ENCODE measurements at regions not wholly inside any gene's neighbourhood (a gene's known extent, or its start where the extent isn't known, plus 50 kb on each side); places are given as distances from the start of the nearest gene placed in this dataset.

DNA sequence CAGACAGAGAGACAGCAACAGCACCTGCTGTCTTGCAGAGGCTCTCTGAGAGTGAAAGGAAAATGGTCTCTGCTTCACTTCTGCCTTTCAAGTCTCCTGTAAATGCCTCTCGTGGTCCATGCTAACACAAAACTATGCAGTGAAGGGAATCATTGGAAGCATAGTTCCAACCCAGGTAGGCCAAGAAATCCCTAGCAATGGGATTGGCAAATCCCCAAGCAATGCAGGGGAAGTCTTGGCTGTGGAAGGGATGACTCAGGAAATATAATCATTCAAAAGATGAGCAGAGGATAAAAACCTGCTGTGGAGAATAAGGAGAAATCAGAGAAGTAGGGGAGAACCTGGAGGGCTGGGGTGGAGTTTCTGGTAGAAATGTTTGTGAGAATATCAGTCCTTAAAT lies 216.1 kb upstream of the ZBED5 start:
- Histone ChIP-seq H3K27ac (ENCODE audit: low read length) (no peak overlapping the region), H3K4me3 (ENCODE audit: low read length) (no peak overlapping the region), H3K9me3 (ENCODE audit: insufficient read depth, low read depth, low read length) (no peaks in the 10 kb centered on the region), H3K36me3 (ENCODE audit: insufficient read depth, low read depth, low read length) (no peaks in the 10 kb centered on the region), H3K27me3 (ENCODE audit: insufficient read depth, low read length) (no peaks in the 10 kb centered on the region), H3K9ac (ENCODE audit: low read depth, low read length) (no peak overlapping the region), H3K4me1 (ENCODE audit: insufficient read depth, low read length) (peaks cover 5% of the 10 kb centered on the region; the same call in 1 of the 2 replicates)

DNA sequence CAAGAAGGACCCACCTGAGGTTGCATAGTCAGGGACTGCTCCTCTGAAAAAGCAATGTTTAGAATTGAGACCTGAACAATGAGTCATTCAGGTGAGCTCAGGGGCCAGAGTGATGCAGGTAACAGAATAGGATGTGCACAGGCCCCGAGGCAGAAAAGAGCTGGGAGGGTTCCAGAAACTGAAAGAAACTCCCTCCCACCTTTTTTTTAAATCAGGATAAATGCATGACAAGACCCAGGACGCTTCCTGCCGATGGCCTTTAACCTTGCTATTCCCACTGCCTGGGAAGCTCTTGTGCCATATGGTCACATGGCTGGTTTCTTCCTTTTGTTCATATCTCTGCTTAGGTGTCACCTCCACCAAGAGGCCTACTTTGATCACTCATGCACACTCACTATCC lies 214.2 kb upstream of the ZBED5 start:
- Histone ChIP-seq H3K27me3 (ENCODE audit: insufficient read depth, low read length) (no peaks in the 10 kb centered on the region), H3K4me1 (ENCODE audit: insufficient read depth, low read length) (peaks cover 5% of the 10 kb centered on the region; the same call in 1 of the 2 replicates), H3K36me3 (ENCODE audit: insufficient read depth, low read depth, low read length) (no peaks in the 10 kb centered on the region), H3K9me3 (ENCODE audit: insufficient read depth, low read depth, low read length) (no peaks in the 10 kb centered on the region), H3K27ac (ENCODE audit: low read length) (no peak overlapping the region), H3K9ac (ENCODE audit: low read depth, low read length) (no peak overlapping the region), H3K4me3 (ENCODE audit: low read length) (no peak overlapping the region)

DNA sequence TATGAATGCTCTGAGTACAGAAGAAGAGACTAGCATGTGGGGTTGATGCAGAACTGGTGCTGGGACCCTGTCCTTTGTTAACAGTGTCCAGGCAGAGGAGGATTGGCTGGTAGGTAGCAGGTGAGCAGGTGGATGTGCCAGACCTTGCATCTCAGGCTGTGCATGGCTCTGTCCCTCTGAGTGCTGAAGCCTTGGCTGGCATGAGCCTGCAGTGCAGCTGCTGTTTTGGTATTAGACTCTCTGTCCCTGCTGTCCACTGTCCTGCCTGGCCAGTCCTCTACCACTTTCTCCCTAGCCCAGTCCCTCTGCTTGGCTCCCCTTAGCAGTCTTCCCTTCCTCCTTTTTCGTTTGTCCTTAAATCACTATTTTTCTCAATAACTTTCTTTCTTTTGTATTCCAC lies 213.6 kb upstream of the ZBED5 start:
- H3K4me1 ChIP-seq (ENCODE audit: insufficient read depth, low read length): peaks cover 5% of the 10 kb centered on the region; the same call in 1 of the 2 replicates
- H3K27ac ChIP-seq (ENCODE audit: low read length): no peak overlapping the region
- H3K4me3 ChIP-seq (ENCODE audit: low read length): no peak overlapping the region
- no peaks in the 10 kb centered on the region for H3K36me3 ChIP-seq (ENCODE audit: insufficient read depth, low read depth, low read length)
- no peak overlapping the region for H3K9ac ChIP-seq (ENCODE audit: low read depth, low read length)
- no peaks in the 10 kb centered on the region for H3K9me3 ChIP-seq (ENCODE audit: insufficient read depth, low read depth, low read length)
- no peaks in the 10 kb centered on the region for H3K27me3 ChIP-seq (ENCODE audit: insufficient read depth, low read length)

DNA sequence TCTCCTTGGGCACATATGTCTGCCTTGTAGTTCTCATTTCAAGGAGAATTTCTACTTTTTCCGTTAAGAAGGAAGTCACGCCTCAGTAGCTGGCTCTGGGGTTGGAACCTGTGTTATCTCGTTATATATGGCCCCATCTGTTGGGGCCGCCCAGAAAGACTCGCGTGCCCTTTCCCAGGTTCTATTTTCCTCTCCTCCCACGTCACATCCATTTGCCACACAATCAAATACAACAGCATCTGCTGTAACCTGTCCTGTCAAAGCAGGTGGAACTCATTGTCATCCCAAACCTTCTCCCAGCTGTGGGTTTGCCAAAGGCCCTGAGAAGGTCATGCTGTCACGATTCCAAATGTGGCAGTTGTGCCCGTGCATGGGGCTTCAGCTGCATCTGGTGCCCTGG lies 213.1 kb upstream of the ZBED5 start:
- Histone ChIP-seq H3K27me3 (ENCODE audit: insufficient read depth, low read length) (no peaks in the 10 kb centered on the region), H3K36me3 (ENCODE audit: insufficient read depth, low read depth, low read length) (no peaks in the 10 kb centered on the region), H3K27ac (ENCODE audit: low read length) (no peak overlapping the region), H3K9ac (ENCODE audit: low read depth, low read length) (no peak overlapping the region), H3K4me3 (ENCODE audit: low read length) (no peak overlapping the region), H3K4me1 (ENCODE audit: insufficient read depth, low read length) (peaks cover 5% of the 10 kb centered on the region; the same call in 1 of the 2 replicates), H3K9me3 (ENCODE audit: insufficient read depth, low read depth, low read length) (no peaks in the 10 kb centered on the region)

DNA sequence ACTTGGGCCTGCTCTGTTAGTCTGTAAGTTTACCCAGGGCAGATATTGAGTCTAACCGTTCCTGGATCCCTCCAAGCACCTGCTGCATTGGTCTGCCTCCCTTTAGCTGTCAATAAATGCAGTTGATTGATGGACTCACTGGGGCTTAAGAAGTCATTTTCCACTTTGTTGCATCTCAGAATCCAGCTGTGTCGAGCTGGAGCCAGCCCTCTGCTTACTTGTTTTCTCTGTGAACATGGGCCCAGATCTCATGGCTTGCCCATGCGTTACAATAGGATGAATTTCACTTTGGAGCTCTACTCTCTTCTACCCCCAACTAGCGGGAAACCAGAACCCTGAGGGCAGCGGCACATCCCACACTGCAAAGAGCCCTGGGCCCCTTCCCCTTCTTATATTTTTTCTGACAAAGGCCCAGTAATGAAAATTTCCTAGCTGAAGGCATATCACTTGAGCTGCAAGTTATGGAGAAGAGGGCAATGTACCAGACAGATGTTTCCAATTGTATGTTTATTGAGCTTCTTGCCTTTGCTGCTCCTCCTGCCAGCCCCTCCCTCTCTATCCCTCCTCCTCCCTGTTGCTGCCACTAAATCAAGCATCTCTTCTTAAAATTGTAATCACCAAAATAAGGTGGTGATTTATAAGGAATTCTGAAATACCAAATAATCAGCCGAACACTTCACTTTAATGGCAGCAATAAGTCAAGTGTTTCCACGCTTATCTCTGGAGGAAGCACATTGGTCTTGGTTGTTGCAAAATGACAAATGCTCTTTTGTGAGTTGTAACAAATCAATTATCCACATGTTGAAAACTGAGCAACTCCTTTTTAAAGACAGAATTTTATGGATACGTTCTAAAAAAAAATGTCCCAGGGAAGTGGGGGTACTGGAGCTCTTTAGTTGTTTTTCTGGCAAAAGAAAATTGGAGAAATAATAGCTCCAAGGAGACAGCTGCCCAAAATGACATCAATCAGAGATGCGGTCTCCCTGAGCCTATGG lies 212.3 kb upstream of the ZBED5 start:
- Histone ChIP-seq H3K27ac (ENCODE audit: low read length) (no peak overlapping the region), H3K4me3 (ENCODE audit: low read length) (no peak overlapping the region), H3K9me3 (ENCODE audit: insufficient read depth, low read depth, low read length) (no peaks in the 10 kb centered on the region), H3K27me3 (ENCODE audit: insufficient read depth, low read length) (no peaks in the 10 kb centered on the region), H3K4me1 (ENCODE audit: insufficient read depth, low read length) (peaks cover 6% of the 10 kb centered on the region; the same call in 1 of the 2 replicates), H3K9ac (ENCODE audit: low read depth, low read length) (no peak overlapping the region), H3K36me3 (ENCODE audit: insufficient read depth, low read depth, low read length) (no peaks in the 10 kb centered on the region)

DNA sequence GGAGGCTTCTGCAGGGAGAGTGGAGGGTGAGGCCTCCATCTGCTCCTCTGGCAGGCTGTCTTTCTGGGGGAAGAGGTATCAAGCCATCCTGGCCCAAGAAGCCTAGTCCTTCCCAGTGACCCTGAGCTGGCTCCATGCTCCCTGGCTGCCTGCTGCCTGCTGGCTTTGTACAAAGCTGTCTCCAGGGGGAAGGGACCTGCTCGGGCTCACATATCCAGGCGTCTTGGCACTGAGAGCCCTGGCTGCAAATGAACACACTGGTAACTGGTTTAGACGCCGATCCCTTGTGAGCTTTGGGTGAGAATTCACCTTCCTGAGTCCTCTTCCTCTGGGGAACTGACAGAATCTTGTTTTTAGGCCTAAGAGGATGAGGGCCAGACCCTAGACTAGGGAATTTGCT lies 210.3 kb upstream of the ZBED5 start:
- H3K36me3 ChIP-seq (ENCODE audit: insufficient read depth, low read depth, low read length): no peaks in the 10 kb centered on the region

DNA sequence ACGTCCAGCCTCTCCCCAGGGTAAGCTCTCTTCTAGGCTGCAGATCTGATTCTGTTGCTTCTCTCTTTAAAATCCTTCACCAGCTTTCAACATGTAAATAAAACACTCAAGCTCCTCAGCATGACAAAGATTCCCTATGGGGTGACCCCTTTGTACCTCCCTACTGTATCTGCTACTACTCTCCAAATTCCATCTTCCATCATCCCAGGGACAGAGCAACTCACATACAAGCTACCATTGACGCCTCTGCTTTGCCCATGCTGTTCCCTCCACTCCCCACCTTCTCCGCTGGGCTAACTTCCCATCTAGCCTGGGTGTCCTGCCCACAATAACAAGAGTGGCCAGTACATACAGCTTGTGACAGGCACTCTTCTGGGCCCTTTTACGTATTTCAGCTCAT lies 207.5 kb upstream of the ZBED5 start:
- Histone ChIP-seq H3K36me3 (ENCODE audit: insufficient read depth, low read depth, low read length) (no peaks in the 10 kb centered on the region), H3K9me3 (ENCODE audit: insufficient read depth, low read depth, low read length) (no peaks in the 10 kb centered on the region), H3K27me3 (ENCODE audit: insufficient read depth, low read length) (no peaks in the 10 kb centered on the region), H3K4me1 (ENCODE audit: insufficient read depth, low read length) (peaks cover 6% of the 10 kb centered on the region; the same call in 1 of the 2 replicates), H3K4me3 (ENCODE audit: low read length) (no peak overlapping the region; the same call in 1 of the 2 replicates), H3K9ac (ENCODE audit: low read depth, low read length) (no peak overlapping the region), H3K27ac (ENCODE audit: low read length) (no peak overlapping the region)

More for the DNA sequence above, 210.3 kb upstream of the ZBED5 start:
- Histone ChIP-seq H3K27me3 (ENCODE audit: insufficient read depth, low read length) (no peaks in the 10 kb centered on the region), H3K27ac (ENCODE audit: low read length) (no peak overlapping the region), H3K4me3 (ENCODE audit: low read length) (no peak overlapping the region), H3K4me1 (ENCODE audit: insufficient read depth, low read length) (peaks cover 11% of the 10 kb centered on the region; the same call in 1 of the 2 replicates), H3K9me3 (ENCODE audit: insufficient read depth, low read depth, low read length) (no peaks in the 10 kb centered on the region), H3K9ac (ENCODE audit: low read depth, low read length) (no peak overlapping the region)

DNA sequence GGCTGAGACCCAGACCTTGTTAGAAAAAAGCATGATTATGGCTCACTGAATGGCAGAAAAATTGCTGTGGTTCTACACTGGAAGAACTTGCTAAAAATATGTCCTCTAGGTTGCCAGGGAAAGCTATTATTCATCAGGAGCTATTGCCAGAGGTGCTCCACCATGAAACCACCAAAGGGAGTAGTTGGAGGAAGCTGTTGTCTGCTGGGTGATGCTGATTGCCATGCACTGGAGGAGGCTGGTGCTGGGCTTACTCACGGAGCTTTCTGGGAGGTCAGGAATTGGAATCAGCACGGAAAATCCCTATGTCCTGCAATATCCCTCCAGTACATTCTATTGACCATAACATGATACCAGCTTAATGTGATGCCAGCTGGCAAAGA lies 199.6 kb upstream of the ZBED5 start:
- no peaks in the 10 kb centered on the region for H3K27me3 ChIP-seq (ENCODE audit: insufficient read depth, low read length)
- H3K9me3 ChIP-seq (ENCODE audit: insufficient read depth, low read depth, low read length): peaks cover 19% of the 10 kb centered on the region
- no peak overlapping the region for H3K27ac ChIP-seq (ENCODE audit: low read length)
- H3K36me3 ChIP-seq (ENCODE audit: insufficient read depth, low read depth, low read length): no peaks in the 10 kb centered on the region
- no peak overlapping the region for H3K9ac ChIP-seq (ENCODE audit: low read depth, low read length)
- no peak overlapping the region for H3K4me3 ChIP-seq (ENCODE audit: low read length)
- H3K4me1 ChIP-seq (ENCODE audit: insufficient read depth, low read length): no peaks in the 10 kb centered on the region

DNA sequence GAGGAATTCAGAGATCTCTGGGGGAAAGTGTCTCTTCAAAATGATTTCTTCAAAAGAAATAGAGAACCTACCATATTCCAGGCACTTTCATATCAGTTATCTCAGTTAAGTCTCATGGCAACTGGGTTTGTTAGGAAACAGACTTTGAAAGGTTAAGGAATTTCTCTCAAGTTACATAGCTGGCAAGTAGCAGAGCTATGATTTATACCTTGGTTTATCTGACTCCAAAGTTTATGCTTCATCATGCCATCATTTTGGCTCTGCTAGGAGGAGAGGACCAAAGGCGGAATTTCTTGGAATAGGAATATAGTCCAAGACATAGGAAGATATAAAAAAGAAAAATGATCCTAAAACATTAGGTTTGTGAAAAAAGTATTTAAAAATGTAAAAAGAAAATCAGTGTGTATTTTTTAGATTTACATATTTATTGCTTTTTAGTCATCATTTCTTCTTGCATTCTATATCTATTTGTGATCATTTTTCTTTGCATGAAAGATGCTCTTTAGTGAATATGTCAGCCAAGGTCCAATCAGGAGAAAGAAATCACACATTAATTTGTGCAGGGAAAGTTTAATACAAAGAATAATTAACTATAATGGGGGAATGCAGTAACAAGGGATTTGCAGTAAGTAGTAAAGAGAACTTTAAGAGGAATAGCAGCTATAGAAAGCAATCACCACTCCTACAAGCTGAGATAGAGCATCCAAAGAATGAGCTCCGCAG lies 199.1 kb upstream of the ZBED5 start:
- H3K9ac ChIP-seq (ENCODE audit: low read depth, low read length): no peak overlapping the region
- no peaks in the 10 kb centered on the region for H3K36me3 ChIP-seq (ENCODE audit: insufficient read depth, low read depth, low read length)
- no peaks in the 10 kb centered on the region for H3K4me1 ChIP-seq (ENCODE audit: insufficient read depth, low read length)
- no peaks in the 10 kb centered on the region for H3K27me3 ChIP-seq (ENCODE audit: insufficient read depth, low read length)
- H3K9me3 ChIP-seq (ENCODE audit: insufficient read depth, low read depth, low read length): peaks cover 19% of the 10 kb centered on the region
- H3K27ac ChIP-seq (ENCODE audit: low read length): no peak overlapping the region
- H3K4me3 ChIP-seq (ENCODE audit: low read length): no peak overlapping the region

DNA sequence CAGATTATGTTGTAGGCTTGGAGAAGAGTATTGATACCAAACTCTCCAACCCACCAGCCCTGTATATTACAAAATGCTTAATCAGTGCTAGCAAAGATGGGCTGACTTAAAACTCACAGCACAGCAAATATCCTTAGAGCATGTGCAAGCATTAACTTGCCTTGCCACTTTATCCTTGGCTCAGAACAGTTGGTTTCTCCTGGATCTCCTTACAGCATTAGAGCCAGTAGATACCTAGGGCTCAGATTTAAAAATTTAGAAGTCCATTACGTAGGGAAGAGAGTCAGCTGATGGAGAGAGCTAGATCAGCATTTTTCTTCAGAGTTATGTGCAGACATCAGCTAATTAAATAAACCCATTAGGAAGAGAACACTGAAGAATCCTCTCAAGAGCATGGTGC lies 198.5 kb upstream of the ZBED5 start:
- Histone ChIP-seq H3K4me1 (ENCODE audit: insufficient read depth, low read length) (no peaks in the 10 kb centered on the region), H3K27me3 (ENCODE audit: insufficient read depth, low read length) (no peaks in the 10 kb centered on the region), H3K9ac (ENCODE audit: low read depth, low read length) (no peak overlapping the region), H3K36me3 (ENCODE audit: insufficient read depth, low read depth, low read length) (no peaks in the 10 kb centered on the region), H3K27ac (ENCODE audit: low read length) (no peak overlapping the region), H3K9me3 (ENCODE audit: insufficient read depth, low read depth, low read length) (peaks cover 19% of the 10 kb centered on the region), H3K4me3 (ENCODE audit: low read length) (no peak overlapping the region)

DNA sequence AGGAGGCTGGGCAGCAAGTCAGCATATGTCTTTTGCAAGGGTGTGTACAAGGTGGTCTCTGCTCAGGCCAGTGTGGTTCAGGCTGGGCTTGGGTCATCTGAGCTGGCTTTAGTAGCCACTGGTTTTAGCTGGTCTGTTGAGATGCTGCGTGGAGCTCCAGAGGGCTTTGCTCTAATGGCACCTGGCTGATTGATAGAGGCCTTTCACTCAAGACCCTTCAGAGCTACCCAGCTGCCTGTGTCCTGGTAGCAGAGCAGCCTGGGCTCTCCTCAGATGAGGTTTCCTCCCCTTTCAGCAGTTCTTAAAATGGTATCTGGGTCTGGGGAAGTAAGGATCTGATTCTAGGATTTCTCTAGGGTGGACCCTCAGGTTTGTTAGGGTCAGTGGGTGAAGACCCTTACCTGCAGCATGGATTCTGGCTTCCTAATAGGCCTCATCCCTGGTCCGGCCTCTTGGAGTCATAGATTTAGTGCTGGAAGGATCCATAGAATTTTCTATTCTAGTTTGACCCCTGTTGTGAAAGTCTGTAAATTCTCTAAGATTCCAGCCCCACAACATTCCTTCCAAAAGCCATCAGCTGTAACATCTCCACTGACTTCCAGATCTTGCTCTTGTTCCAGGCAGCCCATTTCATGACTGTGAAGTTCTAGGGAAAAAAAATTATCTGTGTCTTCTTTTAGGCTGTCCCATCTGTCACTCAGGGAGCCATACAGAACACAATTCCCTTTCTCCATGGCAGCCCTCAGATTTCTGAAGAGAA lies 190.2 kb upstream of the ZBED5 start:
- no peak overlapping the region for H3K9ac ChIP-seq (ENCODE audit: low read depth, low read length)
- H3K4me1 ChIP-seq (ENCODE audit: insufficient read depth, low read length): no peaks in the 10 kb centered on the region
- H3K36me3 ChIP-seq (ENCODE audit: insufficient read depth, low read depth, low read length): no peaks in the 10 kb centered on the region
- H3K27ac ChIP-seq (ENCODE audit: low read length): no peak overlapping the region
- H3K27me3 ChIP-seq (ENCODE audit: insufficient read depth, low read length): no peaks in the 10 kb centered on the region
- no peaks in the 10 kb centered on the region; the same call in 1 of the 2 replicates for H3K9me3 ChIP-seq (ENCODE audit: insufficient read depth, low read depth, low read length)
- no peak overlapping the region for H3K4me3 ChIP-seq (ENCODE audit: low read length)

Data from iPS-20b (cell line).